ENCODE measurements at regions not wholly inside any gene's neighbourhood (a gene's known extent, or its start where the extent isn't known, plus 50 kb on each side); places are given as distances from the start of the nearest gene placed in this dataset.
A peak's percentile ranks its signal among the peaks of the same experiment; 100 is the strongest.

DNA sequence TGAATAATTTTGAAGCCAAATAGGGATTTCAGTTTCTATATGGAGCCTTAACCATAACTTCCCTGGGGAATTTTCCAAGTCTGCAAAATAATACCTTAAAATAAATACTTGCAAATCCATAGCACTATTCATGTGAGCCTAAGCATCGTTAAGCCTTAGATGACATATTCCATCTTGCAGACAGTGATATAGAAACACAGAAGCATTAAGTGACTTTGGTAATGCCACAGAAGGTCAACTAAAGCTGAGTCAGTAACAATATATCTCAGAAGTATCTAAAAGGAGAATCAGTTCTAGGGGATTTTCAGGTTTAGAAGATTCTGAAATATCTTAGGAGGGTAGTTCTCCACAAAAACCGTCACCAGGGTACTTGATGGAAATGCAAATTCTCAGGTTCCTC lies 163.4 kb upstream of the COL1A2 start:
- no peak for DNase-seq
- no peaks in the 10 kb centered on the region for H3K27me3 ChIP-seq (replicated peaks in 2 of 5; ENCODE audit: control insufficient read depth in 4 of 5, insufficient read depth in 5 of 5, low read length in 4 of 5)
- H3K4me3 ChIP-seq (ENCODE audit: control insufficient read depth in 1 of 7, extremely low read depth in 1 of 7, insufficient read depth in 4 of 7, low read depth in 2 of 7, low read length in 6 of 7), result no peak overlapping the region
- H3K9me3 ChIP-seq (ENCODE audit: control extremely low read depth in 1 of 5, control insufficient read depth in 4 of 5, insufficient read depth in 2 of 5, low read depth in 1 of 5, low read length in 4 of 5), result peaks cover 0 to 6% (median 0%) of the 10 kb centered on the region in 5 experiments
- H3K36me3 ChIP-seq (ENCODE audit: control insufficient read depth in 4 of 4, insufficient read depth in 4 of 4, low read length in 3 of 4), result no peaks in the 10 kb centered on the region
- CTCF ChIA-PET, result no interaction called here
- 100% methylated on average over 1 of the region's 2 CpGs for WGBS (ENCODE audit: insufficient coverage)
- H3K4me1 ChIP-seq (ENCODE audit: control extremely low read depth in 1 of 4, control insufficient read depth in 4 of 4, insufficient read depth in 4 of 4, low read length in 3 of 4), result no peaks in the 10 kb centered on the region
- POLR2A ChIA-PET, result no interaction called here
- no peak overlapping the region for H3K27ac ChIP-seq (ENCODE audit: insufficient read depth in 1 of 2, low read depth in 1 of 2, low read length in 2 of 2, poor library complexity in 1 of 2, severe bottlenecking in 2 of 2)

DNA sequence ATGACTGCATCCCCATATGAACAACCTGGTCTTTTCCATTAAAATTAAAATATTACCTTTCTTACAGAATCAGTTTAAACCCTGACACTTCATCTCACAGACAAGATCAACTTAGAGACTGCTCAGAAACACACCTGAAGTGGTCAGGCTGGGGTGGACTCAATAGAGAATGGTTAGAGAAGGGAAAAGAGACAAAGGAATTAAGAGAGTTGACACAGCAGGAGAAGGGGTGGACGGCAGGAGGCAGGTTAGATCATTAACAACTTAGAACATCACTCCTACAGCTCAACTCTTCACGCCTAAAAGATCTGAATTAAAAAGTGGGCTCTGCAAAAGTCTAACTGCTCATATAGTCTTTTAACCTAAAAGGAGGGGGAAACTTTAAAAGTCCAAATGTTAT lies 157.7 kb upstream of the COL1A2 start:
- Histone ChIP-seq H3K27me3 (replicated peaks in 2 of 5; ENCODE audit: control insufficient read depth in 4 of 5, insufficient read depth in 5 of 5, low read length in 4 of 5) (no peaks in the 10 kb centered on the region), H3K4me3 (ENCODE audit: control insufficient read depth in 1 of 7, extremely low read depth in 1 of 7, insufficient read depth in 4 of 7, low read depth in 2 of 7, low read length in 6 of 7) (no peak overlapping the region), H3K9me3 (ENCODE audit: control extremely low read depth in 1 of 5, control insufficient read depth in 4 of 5, insufficient read depth in 2 of 5, low read depth in 1 of 5, low read length in 4 of 5) (peaks cover 0 to 6% (median 0%) of the 10 kb centered on the region in 5 experiments), H3K36me3 (ENCODE audit: control insufficient read depth in 4 of 4, insufficient read depth in 4 of 4, low read length in 3 of 4) (no peaks in the 10 kb centered on the region), H3K27ac (ENCODE audit: insufficient read depth in 1 of 2, low read depth in 1 of 2, low read length in 2 of 2, poor library complexity in 1 of 2, severe bottlenecking in 2 of 2) (no peak overlapping the region), H3K4me1 (ENCODE audit: control extremely low read depth in 1 of 4, control insufficient read depth in 4 of 4, insufficient read depth in 4 of 4, low read length in 3 of 4) (peaks cover 3 to 13% (median 6%) of the 10 kb centered on the region in 4 experiments)
- no CpG with 5 or more reads among the region's 2 CpGs for WGBS (ENCODE audit: insufficient coverage)
- ChIA-PET CTCF (no interaction called here), POLR2A (no interaction called here)
- DNase-seq, result no peak

DNA sequence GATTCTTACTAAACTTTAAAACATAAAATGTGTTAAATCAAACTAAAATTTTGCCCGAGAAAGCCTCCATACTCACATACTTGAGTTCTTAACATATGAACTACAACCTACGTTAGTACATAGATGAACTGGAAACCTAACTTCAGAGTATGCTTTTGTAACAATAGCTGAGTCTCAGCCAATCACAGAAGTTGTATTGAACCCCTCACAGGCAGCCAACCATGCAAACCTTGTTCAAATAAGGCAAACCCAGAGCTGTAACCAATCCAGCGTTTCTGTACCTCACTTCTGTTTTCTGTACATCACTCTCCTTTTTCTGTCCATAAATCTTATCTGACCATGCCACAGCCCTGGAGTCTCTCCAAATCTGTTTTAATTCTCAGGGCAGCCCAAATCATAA lies 157.3 kb upstream of the COL1A2 start:
- peaks cover 0 to 3% (median 0%) of the 10 kb centered on the region in 5 experiments for H3K9me3 ChIP-seq (ENCODE audit: control extremely low read depth in 1 of 5, control insufficient read depth in 4 of 5, insufficient read depth in 2 of 5, low read depth in 1 of 5, low read length in 4 of 5)
- no peaks in the 10 kb centered on the region for H3K27me3 ChIP-seq (replicated peaks in 2 of 5; ENCODE audit: control insufficient read depth in 4 of 5, insufficient read depth in 5 of 5, low read length in 4 of 5)
- DNase-seq, result peak in 2 of 3 donors; percentile 13 to 19
- H3K36me3 ChIP-seq (ENCODE audit: control insufficient read depth in 4 of 4, insufficient read depth in 4 of 4, low read length in 3 of 4), result no peaks in the 10 kb centered on the region
- H3K4me3 ChIP-seq (ENCODE audit: control insufficient read depth in 1 of 7, extremely low read depth in 1 of 7, insufficient read depth in 4 of 7, low read depth in 2 of 7, low read length in 6 of 7), result peak overlapping the region in 1 of 7 experiments; percentile 2
- peaks cover 3 to 13% (median 6%) of the 10 kb centered on the region in 4 experiments for H3K4me1 ChIP-seq (ENCODE audit: control extremely low read depth in 1 of 4, control insufficient read depth in 4 of 4, insufficient read depth in 4 of 4, low read length in 3 of 4)
- H3K27ac ChIP-seq (ENCODE audit: insufficient read depth in 1 of 2, low read depth in 1 of 2, low read length in 2 of 2, poor library complexity in 1 of 2, severe bottlenecking in 2 of 2), result no peak overlapping the region
- ChIA-PET POLR2A (no interaction called here), CTCF (no interaction called here)
- 13% methylated on average over 2 of the region's 3 CpGs for WGBS (ENCODE audit: insufficient coverage)

DNA sequence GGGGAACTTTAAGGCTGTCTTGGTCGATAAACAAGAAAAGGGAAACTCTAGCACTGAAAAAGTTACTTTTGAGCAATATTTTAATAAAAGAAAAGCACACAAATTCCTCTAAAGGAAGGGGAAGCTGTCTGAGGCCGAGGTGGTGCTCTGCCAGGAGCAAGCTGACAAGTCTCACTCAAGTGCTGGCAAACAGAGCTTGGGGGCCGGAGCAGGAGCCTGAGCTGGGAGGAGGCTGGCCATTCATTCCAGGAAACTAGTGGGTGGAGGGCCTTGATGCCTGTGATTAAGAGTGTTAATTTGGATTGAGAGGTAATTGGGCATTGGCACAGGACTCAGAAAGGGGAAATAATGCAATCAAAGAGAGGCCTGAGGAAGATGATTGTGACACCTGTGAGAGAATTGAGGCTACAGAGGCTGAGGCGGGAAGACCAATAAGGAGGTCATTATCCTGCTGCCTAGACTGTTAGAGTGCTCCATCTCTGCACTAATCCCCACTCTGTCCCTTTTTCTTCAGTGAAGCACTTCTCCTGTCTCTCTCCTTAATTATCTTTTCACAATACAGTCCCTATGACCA lies 154.9 kb upstream of the COL1A2 start:
- WGBS (ENCODE audit: insufficient coverage), result 28% methylated on average over 3 of the region's 4 CpGs
- CTCF ChIA-PET, result interaction anchor here (0.7 kb wide), 2 partner anchors 22 to 53 kb away, joined by 3 to 4 read pairs; no protein-coding TSS in a partner anchor
- POLR2A ChIA-PET, result no interaction called here

DNA sequence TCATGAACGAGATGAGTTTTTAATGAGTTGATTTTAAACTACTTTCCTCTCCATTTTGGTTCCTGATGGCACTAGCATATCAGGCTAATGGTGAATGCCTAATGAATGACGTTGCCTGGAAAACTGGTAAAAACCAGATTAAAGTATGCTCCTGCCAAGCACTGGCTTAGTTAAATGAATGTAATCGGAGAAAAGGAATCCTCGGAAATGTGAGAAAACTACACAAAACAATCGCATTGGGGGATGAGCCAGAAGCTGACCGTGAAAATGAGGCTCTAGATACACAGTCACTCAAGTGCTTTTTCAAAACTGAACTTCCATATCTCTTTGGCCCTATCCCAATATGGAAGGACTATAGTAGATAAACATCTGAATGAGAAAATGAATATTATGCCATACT lies 153.8 kb upstream of the COL1A2 start:
- Histone ChIP-seq H3K4me3 (ENCODE audit: control insufficient read depth in 1 of 7, extremely low read depth in 1 of 7, insufficient read depth in 4 of 7, low read depth in 2 of 7, low read length in 6 of 7) (no peak overlapping the region), H3K4me1 (ENCODE audit: control extremely low read depth in 1 of 4, control insufficient read depth in 4 of 4, insufficient read depth in 4 of 4, low read length in 3 of 4) (peaks cover 3 to 13% (median 6%) of the 10 kb centered on the region in 4 experiments), H3K36me3 (ENCODE audit: control insufficient read depth in 4 of 4, insufficient read depth in 4 of 4, low read length in 3 of 4) (no peaks in the 10 kb centered on the region), H3K27ac (ENCODE audit: insufficient read depth in 1 of 2, low read depth in 1 of 2, low read length in 2 of 2, poor library complexity in 1 of 2, severe bottlenecking in 2 of 2) (no peak overlapping the region), H3K27me3 (replicated peaks in 2 of 5; ENCODE audit: control insufficient read depth in 4 of 5, insufficient read depth in 5 of 5, low read length in 4 of 5) (no peaks in the 10 kb centered on the region), H3K9me3 (ENCODE audit: control extremely low read depth in 1 of 5, control insufficient read depth in 4 of 5, insufficient read depth in 2 of 5, low read depth in 1 of 5, low read length in 4 of 5) (no peaks in the 10 kb centered on the region)
- ChIA-PET CTCF (no interaction called here), POLR2A (interaction anchor here (0.6 kb wide), 1 partner anchor 602 kb away, joined by 3 read pairs; no protein-coding TSS in a partner anchor)
- DNase-seq, result no peak
- 98% methylated on average over 6 of the region's 6 CpGs for WGBS (ENCODE audit: insufficient coverage)

More for the DNA sequence above, 154.9 kb upstream of the COL1A2 start:
- H3K4me3 ChIP-seq (ENCODE audit: control insufficient read depth in 1 of 7, extremely low read depth in 1 of 7, insufficient read depth in 4 of 7, low read depth in 2 of 7, low read length in 6 of 7), result no peak overlapping the region
- peaks cover 3 to 13% (median 6%) of the 10 kb centered on the region in 4 experiments for H3K4me1 ChIP-seq (ENCODE audit: control extremely low read depth in 1 of 4, control insufficient read depth in 4 of 4, insufficient read depth in 4 of 4, low read length in 3 of 4)
- H3K27ac ChIP-seq (ENCODE audit: insufficient read depth in 1 of 2, low read depth in 1 of 2, low read length in 2 of 2, poor library complexity in 1 of 2, severe bottlenecking in 2 of 2), result no peak overlapping the region
- no peaks in the 10 kb centered on the region for H3K36me3 ChIP-seq (ENCODE audit: control insufficient read depth in 4 of 4, insufficient read depth in 4 of 4, low read length in 3 of 4)
- no peaks in the 10 kb centered on the region for H3K9me3 ChIP-seq (ENCODE audit: control extremely low read depth in 1 of 5, control insufficient read depth in 4 of 5, insufficient read depth in 2 of 5, low read depth in 1 of 5, low read length in 4 of 5)
- DNase-seq, result peak in 2 of 3 donors; percentile 32 to 45
- H3K27me3 ChIP-seq (replicated peaks in 2 of 5; ENCODE audit: control insufficient read depth in 4 of 5, insufficient read depth in 5 of 5, low read length in 4 of 5), result no peaks in the 10 kb centered on the region

DNA sequence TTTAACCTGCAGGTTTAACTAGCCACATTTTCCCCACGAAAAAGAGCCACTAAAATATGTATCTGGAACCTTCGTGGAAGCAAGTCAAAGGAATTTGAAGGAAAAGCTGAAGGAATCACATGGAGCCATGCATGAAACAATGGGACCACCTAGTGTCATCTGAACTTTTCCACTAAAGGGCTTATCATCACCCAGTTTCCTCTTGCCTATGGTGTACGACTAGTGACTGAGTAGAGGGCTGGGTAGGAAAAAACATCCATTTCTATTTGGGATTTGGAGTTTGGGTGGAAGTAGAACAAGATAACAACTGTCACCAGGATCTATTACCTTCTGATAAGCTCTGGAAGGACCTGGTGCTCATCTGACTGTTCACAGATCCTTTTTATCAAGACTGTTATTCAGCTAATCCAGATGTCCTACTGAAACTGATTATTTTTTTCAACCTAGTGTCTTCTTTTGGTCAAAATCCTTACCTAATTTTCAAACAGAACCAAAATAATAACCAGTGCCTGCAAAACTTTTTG lies 153.2 kb upstream of the COL1A2 start:
- WGBS (ENCODE audit: insufficient coverage), result 96% methylated on average over 2 of the region's 3 CpGs

DNA sequence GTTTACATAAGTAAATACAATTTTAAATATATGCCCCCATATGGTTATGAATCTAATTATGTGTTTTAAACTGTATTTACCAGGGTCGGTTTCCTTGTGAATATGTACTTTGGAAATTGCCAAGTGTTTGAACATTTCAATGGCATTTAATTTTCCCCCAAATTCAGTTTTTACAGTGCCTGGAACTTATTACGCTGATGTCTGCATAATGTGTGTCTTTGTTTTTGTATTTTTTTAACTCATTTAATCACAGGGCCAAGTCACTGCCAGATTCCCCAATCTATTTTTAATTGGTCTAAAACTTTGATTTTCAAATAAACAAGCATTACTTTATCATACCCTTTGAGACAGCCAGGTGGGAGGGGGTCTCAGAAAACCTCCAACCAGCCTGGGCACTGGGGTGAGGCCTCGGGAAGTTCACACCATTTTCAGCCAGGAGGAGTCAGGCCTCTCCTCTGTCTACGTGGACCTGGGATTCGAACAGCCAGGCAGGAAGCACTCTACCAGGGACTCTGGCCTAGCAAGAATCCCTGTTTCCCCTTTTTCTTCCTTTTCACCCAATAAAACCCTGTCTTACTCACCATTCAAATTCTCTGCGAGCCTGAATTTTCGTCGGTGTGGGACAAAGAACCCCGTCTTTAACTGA lies 151.5 kb upstream of the COL1A2 start:
- no peak for DNase-seq
- Histone ChIP-seq H3K4me1 (ENCODE audit: control extremely low read depth in 1 of 4, control insufficient read depth in 4 of 4, insufficient read depth in 4 of 4, low read length in 3 of 4) (peaks cover 3 to 8% (median 6%) of the 10 kb centered on the region in 4 experiments), H3K27me3 (replicated peaks in 2 of 5; ENCODE audit: control insufficient read depth in 4 of 5, insufficient read depth in 5 of 5, low read length in 4 of 5) (no peaks in the 10 kb centered on the region), H3K9me3 (ENCODE audit: control extremely low read depth in 1 of 5, control insufficient read depth in 4 of 5, insufficient read depth in 2 of 5, low read depth in 1 of 5, low read length in 4 of 5) (peaks cover 0 to 2% (median 0%) of the 10 kb centered on the region in 5 experiments), H3K4me3 (ENCODE audit: control insufficient read depth in 1 of 7, extremely low read depth in 1 of 7, insufficient read depth in 4 of 7, low read depth in 2 of 7, low read length in 6 of 7) (no peak overlapping the region), H3K27ac (ENCODE audit: insufficient read depth in 1 of 2, low read depth in 1 of 2, low read length in 2 of 2, poor library complexity in 1 of 2, severe bottlenecking in 2 of 2) (no peak overlapping the region), H3K36me3 (ENCODE audit: control insufficient read depth in 4 of 4, insufficient read depth in 4 of 4, low read length in 3 of 4) (no peaks in the 10 kb centered on the region)
- CTCF ChIA-PET, result no interaction called here
- POLR2A ChIA-PET, result no interaction called here
- WGBS (ENCODE audit: insufficient coverage), result 90% methylated on average over 6 of the region's 9 CpGs

More for the DNA sequence above, 153.2 kb upstream of the COL1A2 start:
- Histone ChIP-seq H3K4me3 (ENCODE audit: control insufficient read depth in 1 of 7, extremely low read depth in 1 of 7, insufficient read depth in 4 of 7, low read depth in 2 of 7, low read length in 6 of 7) (no peak overlapping the region), H3K4me1 (ENCODE audit: control extremely low read depth in 1 of 4, control insufficient read depth in 4 of 4, insufficient read depth in 4 of 4, low read length in 3 of 4) (peaks cover 3 to 13% (median 6%) of the 10 kb centered on the region in 4 experiments), H3K27ac (ENCODE audit: insufficient read depth in 1 of 2, low read depth in 1 of 2, low read length in 2 of 2, poor library complexity in 1 of 2, severe bottlenecking in 2 of 2) (no peak overlapping the region), H3K27me3 (replicated peaks in 2 of 5; ENCODE audit: control insufficient read depth in 4 of 5, insufficient read depth in 5 of 5, low read length in 4 of 5) (no peaks in the 10 kb centered on the region), H3K36me3 (ENCODE audit: control insufficient read depth in 4 of 4, insufficient read depth in 4 of 4, low read length in 3 of 4) (no peaks in the 10 kb centered on the region), H3K9me3 (ENCODE audit: control extremely low read depth in 1 of 5, control insufficient read depth in 4 of 5, insufficient read depth in 2 of 5, low read depth in 1 of 5, low read length in 4 of 5) (no peaks in the 10 kb centered on the region)
- POLR2A ChIA-PET, result interaction anchor here (0.6 kb wide), 1 partner anchor 601 kb away, joined by 3 read pairs; no protein-coding TSS in a partner anchor
- no peak for DNase-seq
- CTCF ChIA-PET, result no interaction called here

Data from common myeloid progenitor, CD34-positive (primary cell).